GM19238 (cell line): ENCODE measurements at regions not wholly inside any gene's neighbourhood (a gene's known extent, or its start where the extent isn't known, plus 50 kb on each side); places are given as distances from the start of the nearest gene placed in this dataset.
"Not testable (repeated sequence)": the region's sequence is repeated elsewhere in the genome, so short reads cannot be mapped to it uniquely, and the experiment has no call there.

ENCODE experiments used
- DNase-seq: peaks from one replicate; pipeline ENCODE4 v3.0.0; 2011; ENCODE audit warnings: low spot score; ENCODE audit not compliant: insufficient read length

DNA sequence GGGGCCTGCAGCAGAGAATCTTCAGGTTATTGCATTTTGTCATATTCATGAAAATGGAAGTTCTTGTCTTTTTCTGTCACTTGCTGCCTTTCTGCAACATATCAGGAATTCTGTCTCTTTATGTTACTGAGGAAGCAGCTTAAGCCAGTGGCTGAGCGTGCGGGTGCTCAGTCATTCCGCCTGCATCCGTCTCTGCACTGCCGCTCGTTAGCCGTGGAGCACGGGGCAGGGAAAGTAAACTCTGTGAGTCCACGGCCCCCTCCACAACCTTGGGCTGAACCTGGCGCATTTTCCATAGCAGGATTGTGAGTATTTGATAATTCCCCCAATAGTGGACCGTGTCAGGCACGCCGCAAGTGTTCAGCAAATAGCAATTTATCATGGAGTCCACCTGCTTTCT lies 1007.7 kb downstream of the BRD1 start:
- no peak for DNase-seq

DNA sequence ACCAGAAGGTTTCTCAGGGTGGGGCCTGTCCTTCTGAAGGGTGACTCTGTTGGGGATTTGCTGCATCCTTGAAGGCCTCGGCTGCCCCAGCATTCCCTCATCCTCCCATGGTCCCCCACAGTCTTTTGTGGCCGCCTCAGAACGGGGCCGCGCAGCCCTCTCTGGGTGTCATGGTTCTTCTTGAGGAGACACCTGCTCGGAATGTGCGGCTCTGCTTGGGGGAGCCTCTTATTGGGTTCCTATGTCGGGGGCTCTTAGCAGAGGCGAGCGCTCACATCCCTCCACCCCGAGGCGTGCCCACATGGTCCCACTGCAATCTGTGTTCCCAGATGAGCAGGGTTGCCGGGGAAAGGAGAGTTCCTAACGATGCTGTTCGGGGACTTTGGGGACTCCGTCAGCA lies 1008.4 kb downstream of the BRD1 start:
- DNase-seq, result no peak

DNA sequence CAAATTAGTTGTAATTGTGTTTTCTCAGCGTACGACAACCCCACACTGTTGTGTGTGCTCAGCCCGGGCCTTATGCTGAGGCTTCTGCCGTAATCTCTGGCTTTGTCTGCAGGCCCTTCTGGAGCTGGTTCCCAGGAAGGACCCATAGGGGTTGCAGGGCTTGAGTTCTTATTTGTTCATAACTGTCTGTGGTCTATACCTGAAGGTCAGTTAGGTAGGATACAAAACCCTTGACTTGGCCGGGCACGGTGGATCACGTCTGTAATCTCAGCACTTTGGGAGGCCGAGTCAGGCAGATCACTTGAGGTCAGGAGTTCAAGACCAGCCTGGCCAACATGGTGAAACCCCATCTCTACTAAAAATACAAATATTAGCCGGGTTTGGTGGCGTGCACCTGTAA lies 1010.2 kb downstream of the BRD1 start:
- not testable (repeated sequence) for DNase-seq

GRCh38 chr22:48811885-48812284 lies 1015.8 kb downstream of the BRD1 start:
- DNase-seq, result no peak

- DNase-seq, result no peak
Measured at GRCh38 chr22:48808038-48808960, 1019.4 kb downstream of the BRD1 start.

- DNase-seq, result no peak
Measured at GRCh38 chr22:48807155-48807554, 1020.5 kb downstream of the BRD1 start.

- no peak for DNase-seq
Measured at GRCh38 chr22:48806227-48806781, 1021.4 kb downstream of the BRD1 start.

DNA sequence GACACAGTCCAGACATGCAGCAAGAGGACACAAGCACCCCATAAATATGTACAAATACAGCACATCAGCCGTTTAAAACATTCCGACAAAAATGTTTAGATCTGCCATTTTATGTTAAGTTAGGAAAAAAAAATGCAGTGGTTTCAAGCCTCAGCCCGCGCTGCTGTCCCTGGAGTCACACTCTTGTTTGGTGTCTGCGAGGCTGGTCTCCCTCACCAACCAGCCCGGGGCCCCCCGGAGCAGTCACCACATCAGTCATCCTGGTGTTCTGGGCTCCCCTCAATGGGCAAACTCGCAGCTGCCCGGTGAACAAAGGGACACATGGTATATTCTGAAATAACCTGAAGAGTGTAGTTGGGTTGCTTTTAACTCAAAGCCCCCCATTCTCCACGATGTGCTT lies 1022.2 kb downstream of the BRD1 start:
- no peak for DNase-seq

DNA sequence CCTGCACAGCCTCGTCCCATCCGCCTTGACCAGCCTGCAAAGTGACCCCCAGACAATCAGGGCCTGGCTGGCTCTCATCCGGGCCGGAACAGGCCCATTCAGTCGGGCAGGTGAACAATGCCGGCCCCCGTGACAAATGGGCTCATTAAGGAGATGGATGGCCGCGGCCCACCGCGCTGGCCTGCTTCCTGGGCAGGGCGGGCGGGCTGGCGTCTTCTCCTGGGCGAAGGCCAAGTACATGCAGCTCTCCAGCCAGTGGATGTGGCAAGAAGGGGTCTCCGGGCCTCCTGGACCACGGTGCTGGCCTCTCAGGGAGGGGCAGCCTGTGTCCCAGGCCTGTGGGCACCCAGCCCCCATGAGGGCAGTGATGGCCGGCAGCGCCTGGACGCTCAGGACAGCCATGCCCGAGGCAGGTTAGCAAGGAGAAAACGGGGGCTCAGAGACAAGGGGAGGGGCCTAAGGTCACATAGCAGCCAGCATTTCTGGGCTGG lies 1022.8 kb downstream of the BRD1 start:
- DNase-seq, result no peak

DNA sequence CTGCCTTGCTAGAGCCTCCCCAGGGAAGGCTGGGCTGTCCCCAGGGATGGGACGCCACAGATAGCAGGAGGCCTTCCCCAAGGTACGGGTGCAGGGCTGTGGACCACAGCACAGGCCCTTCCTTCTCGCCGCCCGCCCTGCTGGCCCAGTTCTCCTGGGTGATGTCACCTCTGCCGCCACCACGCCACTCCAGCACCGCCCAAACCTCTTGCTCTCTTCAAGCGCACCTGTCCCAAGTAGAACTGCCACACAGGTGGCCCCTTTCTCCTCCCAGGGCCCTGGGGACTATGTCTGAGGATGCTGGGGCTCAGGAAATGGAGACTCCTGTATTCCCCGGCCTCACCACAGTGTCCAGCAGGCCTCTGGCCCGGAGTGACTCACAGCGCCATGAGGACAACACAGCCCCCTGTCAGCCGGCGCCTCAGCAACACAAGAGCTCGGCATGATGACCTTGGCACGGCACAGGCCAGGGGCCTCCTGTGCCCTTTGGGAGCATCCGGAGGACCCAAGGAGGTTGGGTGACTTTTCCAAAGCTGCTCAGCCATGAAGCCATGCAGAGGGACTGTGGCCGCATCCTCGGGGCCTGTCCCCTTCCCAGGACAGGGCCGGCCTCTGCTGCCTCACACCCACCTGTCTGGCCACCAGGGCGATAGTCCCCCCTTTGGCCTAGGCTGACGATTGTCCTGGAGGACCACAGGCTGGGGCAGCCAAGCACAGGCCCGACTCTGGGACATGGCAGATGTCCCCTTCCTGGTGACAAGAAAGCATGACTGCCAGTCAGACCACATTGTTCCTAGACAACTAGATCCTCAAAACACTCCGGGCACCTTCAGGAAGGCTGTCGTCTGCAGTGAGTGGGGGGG lies 1023.5 kb downstream of the BRD1 start:
- no peak for DNase-seq

GRCh38 chr22:48803171-48803947 lies 1024.3 kb downstream of the BRD1 start:
- no peak for DNase-seq

DNA sequence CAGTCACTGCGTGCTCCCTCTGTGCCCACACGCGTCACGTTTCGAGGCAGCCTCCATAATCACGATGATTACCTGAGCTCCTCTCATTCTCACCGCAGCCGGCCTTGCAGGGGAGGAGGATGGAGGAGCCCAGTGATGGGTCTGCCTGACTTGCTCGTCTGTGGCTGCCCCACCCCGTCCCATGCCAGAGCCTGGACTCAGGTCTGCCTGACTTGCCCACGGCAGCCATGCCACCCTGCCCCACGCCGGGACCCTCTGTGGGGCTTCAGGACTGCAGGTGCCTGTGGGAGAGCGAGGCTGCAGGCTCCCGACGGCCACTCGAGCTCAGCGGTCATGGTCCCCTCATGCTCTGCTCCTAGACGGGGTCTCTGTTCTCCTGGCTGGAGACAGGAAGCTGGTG lies 1025.1 kb downstream of the BRD1 start:
- no peak for DNase-seq

GRCh38 chr22:48800886-48801607 lies 1026.6 kb downstream of the BRD1 start:
- DNase-seq, result no peak

DNA sequence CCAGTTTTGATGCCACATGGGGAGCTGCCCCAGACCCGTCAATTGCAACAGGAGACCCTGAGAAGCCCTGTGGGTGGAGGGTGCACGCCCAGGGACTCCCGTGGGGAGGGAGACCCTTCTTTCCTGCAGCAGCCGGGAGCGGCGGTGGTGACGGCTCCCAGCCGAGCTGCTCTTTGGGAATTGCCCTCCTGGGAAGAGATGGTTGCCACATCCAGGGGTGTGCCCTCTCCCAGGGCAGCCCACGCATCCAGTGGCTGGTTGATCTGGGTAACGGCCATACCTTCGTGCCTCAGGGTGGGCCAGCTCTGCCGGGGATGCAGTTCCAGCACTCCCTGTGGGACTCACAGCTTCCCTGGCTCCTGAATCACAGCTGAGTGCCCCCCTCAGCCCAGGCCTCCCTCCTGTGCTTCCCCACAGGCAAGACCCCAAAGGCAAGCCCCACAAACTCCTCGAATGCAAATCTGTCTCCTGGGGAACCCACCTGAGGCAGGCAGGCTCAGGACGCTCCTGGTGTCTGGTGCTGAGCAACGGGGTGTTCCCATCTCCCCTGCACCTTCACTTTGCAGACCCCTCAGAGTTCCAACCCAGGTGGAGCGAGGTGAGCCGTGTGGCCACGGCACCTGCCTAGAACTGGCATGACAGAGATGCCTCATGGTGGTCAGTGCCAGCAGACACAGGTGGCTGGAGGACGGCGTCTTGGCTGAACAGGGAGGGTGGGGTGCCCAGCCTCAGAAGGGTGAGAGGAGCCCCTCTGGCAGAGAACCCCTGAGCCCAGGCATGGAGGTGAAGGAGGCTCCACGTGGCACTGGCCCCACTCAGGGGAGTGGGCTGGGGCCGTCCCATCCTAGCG lies 1027.4 kb downstream of the BRD1 start:
- DNase-seq, result no peak

DNA sequence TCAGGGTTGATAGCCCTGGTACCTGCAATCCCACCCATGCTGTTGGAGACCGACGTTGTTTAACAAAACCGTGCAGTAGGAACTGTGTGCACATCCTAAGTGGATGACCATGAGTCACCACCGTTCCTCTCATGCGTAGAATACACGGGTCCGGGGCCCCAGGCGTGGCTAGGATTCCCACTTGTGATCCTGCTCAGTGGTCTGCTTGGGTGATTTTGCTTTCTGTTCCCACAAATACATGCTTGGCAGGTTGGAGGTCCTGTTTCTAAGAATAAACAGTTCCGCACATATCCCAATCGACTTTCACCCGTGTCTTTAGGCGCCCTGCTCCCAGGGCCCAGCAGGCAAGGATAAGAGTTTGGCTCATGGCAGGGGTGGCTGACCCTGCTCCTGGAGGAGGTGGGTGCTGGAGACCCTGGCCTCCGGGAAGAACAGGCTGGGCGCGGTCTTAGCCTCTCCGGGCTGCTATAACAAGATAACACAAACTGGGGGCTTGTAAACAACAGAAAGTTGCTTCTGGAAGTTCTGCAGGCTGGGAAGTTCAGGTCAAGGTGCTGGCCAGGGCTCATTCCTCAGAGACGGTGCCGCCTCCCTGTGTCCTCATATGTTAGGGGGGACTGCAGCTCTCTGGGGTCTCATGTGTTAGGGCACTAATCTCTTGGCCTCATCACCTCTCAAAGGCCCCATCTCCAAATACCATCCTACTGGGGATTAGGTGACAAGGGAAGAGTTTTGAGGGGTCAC lies 1028.3 kb downstream of the BRD1 start:
- DNase-seq, result no peak

- DNase-seq, result no peak
Measured at GRCh38 chr22:48798281-48799226, 1029.1 kb downstream of the BRD1 start.

DNA sequence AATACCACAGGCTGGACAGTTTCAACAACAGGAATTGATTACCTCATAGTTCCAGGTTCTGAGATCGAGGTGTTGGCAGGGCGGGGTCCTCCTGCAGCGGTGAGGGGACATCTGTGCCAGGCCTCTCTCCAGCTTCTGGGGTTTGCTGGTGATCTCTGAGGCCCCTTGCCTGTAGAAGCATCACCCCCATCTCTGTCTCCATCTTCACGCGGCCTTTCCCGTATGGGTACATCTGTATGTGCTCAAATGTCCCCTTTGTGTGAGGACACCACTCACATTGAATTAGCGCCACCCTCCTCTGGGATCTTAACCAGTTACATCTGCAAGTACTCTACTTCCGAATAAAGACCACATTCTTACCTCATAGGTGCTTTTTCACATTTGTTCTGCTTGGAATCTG lies 1029.9 kb downstream of the BRD1 start:
- DNase-seq, result no peak
